GM21526 (cell line): ENCODE measurements at regions not wholly inside any gene's neighbourhood (a gene's known extent, or its start where the extent isn't known, plus 50 kb on each side); places are given as distances from the start of the nearest gene placed in this dataset.

ENCODE experiments used
- ATAC-seq: cut with Tn5 transposase; IDR thresholded peaks from one replicate; pipeline ENCODE4 v1.9.1; 2021; ENCODE audit warnings: moderate library complexity; ENCODE audit not compliant: unreplicated experiment, low FRiP score

- no peak for ATAC-seq
Observed at GRCh38 chr6:81484251-81484650, 268.2 kb downstream of the TENT5A start.

- ATAC-seq = no peak
Observed at GRCh38 chr6:81480139-81480538, 272.3 kb downstream of the TENT5A start.

GRCh38 chr6:81476881-81477280 is 275.6 kb downstream of the TENT5A start:
- ATAC-seq = no peak

DNA sequence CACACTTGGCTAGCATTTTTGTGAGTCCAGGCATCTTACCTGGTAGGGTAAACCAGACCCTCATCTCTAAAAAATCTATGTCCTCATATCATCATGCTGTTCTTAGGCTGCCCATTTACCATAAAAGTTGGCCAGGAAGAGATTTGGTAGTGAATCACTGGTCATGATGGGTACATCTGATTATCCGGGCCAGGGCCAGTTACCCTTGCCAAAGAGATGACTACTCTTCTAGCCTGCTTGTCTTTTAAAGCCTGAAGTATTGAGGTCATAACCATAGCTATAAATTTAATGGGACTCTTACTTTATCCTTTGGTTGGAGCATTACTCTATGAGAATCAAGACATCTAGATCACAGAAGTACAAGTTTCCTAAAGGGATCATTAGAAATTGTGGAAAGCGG is 276.8 kb downstream of the TENT5A start:
- no peak for ATAC-seq

DNA sequence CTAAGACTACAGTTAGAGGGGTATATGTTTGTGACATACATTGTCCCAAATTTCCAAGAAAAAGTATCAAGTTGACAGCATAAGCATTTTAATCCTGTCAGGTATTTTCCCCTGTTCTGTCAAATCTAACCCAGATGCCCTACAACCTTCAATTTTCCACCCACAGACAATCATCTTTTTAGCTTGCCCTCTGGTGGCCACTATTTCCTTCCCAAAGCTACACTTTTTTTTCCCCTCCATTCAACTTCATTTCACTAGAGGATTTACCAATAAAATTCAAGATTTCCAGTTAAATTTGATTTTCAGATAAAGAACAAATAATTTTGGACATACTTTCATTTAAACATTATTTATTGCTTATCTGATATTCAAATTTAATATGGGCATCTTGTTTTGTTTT is 286.6 kb downstream of the TENT5A start:
- no peak for ATAC-seq

- no peak for ATAC-seq
Observed at GRCh38 chr6:81456416-81456815, 296.1 kb downstream of the TENT5A start.

GRCh38 chr6:81455641-81456040 is 296.8 kb downstream of the TENT5A start:
- no peak for ATAC-seq

DNA sequence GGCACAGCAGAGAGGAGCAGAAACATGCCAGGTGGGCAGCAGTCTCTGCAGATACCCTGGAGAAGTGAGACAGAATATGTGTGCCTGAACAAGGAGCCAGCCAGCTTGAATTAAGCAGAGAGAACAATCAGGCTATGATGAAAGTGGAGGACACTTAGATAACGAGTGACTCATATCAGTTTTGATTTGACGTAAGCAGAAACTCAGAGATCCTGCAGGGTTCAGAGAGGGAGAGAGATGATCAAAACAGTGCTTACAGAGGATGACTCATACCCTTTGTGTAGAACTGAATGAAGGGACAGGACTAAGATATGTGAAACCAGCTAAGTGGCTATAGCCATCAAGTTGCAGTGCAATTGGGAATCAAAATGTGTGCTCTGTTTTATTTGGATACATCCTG is 300.7 kb downstream of the TENT5A start:
- ATAC-seq = peak; percentile 72

GRCh38 chr6:81450180-81450579 is 302.3 kb downstream of the TENT5A start:
- ATAC-seq = no peak

DNA sequence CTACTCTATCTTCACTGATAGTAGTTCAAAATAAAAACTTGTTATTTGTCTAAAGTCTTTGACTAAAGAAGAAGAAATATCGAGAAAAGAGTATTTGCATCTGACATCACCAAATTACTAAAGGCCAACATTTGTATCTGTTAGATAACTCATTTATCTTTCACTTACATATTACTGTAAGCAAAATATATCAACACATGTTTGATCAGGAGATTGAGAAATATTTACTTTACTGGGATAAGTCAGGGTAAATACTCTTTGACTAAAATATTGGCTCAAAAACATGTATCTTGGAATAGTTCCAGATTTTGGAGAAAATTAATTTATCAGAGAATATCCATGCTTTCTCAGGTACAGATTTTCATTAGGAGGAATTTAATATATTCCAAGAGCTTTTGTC is 306.0 kb downstream of the TENT5A start:
- no peak for ATAC-seq

GRCh38 chr6:81439417-81439816 is 313.1 kb downstream of the TENT5A start:
- ATAC-seq = no peak

GRCh38 chr6:81436990-81437389 is 315.5 kb downstream of the TENT5A start:
- no peak for ATAC-seq

GRCh38 chr6:81413306-81413705 is 339.2 kb downstream of the TENT5A start:
- ATAC-seq = no peak

- ATAC-seq = no peak
Observed at GRCh38 chr6:81401970-81402690, 350.4 kb downstream of the TENT5A start.

- ATAC-seq = no peak
Observed at GRCh38 chr6:81396916-81397315, 355.6 kb downstream of the TENT5A start.

DNA sequence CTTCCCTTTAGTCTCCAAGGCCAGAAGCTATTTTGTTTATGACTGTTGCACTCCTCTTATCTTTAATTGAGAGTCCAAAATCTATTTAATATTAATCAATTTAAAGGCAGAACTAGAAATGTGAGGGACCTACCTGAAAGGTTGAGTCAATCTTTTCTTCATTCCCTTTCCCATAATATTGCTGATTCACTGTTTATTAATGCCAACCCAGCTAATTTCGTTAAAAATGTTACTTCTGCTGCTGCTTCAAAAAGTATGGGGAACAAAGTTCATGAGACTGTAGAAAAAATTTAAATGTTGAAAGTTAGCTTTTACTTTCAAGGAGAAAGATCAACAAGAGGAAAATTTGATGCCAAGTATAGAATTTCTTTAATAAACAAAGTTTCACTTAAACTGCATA is 365.3 kb downstream of the TENT5A start:
- ATAC-seq = no peak

- no peak for ATAC-seq
Observed at GRCh38 chr6:81384921-81385320, 367.6 kb downstream of the TENT5A start.

DNA sequence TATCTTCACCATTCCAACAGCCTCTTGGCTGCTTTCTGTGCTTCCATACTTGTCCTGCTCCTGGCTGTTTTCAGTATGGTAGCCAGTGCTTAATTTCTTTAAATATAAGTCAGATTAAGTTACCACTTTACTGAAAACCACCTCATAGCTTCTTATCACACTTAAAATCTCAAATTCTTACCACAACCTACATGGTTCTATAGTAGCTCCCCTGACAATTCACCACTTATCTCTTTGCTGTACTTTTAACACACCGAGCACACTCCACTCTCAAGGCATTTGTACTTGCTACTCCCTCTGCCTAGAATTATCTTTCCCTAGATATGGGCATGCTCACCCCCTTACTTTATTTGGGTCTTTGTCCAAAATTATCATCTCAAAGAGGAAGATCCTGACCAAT is 369.0 kb downstream of the TENT5A start:
- no peak for ATAC-seq

DNA sequence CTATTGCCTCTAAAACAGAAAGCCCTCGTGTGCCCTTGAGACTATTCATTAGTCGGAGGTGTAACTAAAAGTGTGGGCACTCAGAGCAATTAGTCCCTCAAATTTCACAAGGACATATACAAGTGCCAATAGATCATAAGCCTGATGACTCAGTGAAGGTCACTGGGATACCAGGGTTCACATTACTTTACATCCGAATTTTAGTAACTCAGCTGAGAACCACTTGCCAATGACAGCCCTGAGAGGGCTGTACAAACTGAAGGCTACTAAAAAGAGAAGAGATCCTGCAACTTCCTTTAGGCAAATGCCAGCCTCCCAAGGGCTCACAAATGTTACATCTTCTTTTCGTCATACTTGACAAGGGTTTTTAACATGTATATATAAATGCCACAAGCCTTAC is 369.6 kb downstream of the TENT5A start:
- no peak for ATAC-seq

GRCh38 chr6:81381382-81381916 is 371.0 kb downstream of the TENT5A start:
- ATAC-seq = no peak

GRCh38 chr6:81380718-81381338 is 371.7 kb downstream of the TENT5A start:
- no peak for ATAC-seq

DNA sequence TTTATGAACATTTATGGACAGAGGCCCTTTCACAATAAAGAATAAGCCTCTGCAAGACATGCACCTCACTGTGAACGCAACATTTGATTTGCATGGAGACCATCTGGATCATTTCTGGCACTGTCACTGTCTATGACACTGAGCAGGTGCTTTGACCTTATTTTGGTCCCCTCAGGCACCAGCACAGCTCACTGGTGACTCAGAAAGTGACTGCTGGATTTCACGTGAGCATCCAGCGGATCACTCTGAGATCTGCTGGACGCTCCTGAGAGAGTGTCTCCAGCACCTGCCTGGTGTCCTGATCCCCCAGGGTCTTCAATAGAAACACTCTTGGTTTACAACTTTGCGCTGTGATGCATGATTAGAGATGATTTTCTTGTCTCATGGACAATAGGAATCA is 375.7 kb downstream of the TENT5A start:
- no peak for ATAC-seq
